NCI-H748 (cell line): ENCODE measurements at regions not wholly inside any gene's neighbourhood (a gene's known extent, or its start where the extent isn't known, plus 50 kb on each side); places are given as distances from the start of the nearest gene placed in this dataset.

ENCODE experiments used
- DNase-seq: peaks from one replicate; lab custom pipeline; 2025; ENCODE audit not compliant: unreplicated experiment; lab: John Stamatoyannopoulos, UW

DNA sequence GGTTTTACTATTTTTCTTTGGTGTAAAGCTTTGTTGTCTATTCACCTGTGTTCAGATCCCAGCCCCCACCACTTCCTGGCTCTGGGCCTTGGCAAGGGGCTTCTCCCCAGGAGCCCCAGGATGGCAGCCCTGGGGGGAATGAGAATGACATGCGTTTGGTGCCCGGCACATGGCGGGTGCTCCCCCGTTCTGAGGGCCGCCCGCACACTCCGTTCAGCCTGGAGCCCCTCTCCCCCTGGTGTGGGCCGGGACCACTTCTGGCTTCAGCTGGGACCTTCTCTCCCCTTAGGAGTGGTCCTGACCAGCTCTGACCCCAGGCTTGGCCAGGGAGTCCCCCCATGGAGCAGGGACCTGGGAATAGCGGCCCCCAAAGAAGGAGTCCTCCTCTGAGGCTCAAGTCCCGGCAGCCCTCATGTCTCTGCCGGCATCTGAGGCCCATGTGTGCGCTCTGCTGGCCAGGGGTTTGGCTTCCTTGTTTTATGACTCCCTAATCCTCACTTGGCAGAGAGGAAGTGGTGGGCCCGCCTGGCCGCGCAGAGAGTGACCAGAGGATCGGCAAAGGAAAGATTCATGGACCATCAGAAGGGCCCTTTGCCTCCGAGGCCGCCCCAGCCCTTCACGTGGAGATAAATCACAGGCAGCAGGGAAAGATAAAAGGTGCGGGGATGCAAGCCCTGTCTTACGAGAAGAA lies 57.0 kb upstream of the LMX1B start:
- no peak for DNase-seq

- DNase-seq: peak; percentile 53
Measured at GRCh38 chr9:126558051-126558665, 55.6 kb upstream of the LMX1B start.

DNA sequence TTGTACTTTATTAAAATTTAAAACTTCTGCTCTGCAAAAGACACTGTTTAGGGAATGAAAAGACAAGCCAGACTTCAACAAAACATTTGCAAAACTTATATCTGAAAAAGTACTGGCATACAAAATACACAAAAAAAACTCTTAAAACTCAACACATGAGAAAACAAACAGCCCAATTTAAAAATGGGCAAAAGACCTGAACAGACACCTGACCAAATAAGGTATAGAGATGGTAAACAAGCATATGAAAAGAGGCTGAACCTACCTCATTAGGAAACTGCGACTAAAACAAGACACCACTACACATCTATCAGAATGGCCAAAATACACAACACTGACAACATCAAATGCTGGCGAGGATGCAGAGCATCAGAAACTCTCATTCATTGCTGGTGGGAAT lies 54.4 kb upstream of the LMX1B start:
- no peak for DNase-seq

- DNase-seq: no peak
Measured at GRCh38 chr9:126561582-126561981, 52.1 kb upstream of the LMX1B start.

- no peak for DNase-seq
Measured at GRCh38 chr9:126563556-126563955, 50.2 kb upstream of the LMX1B start.
